ENCODE measurements at regions not wholly inside any gene's neighbourhood (a gene's known extent, or its start where the extent isn't known, plus 50 kb on each side); places are given as distances from the start of the nearest gene placed in this dataset. TPM values are rescaled to one million over a fixed set of nuclear protein-coding genes. Genes with fewer than 3 reads are reported as not detected.

GRCh38 chr2:120685066-120685973 lies 50.3 kb upstream of the GLI2 start:
- Histone ChIP-seq H3K4me1 (no peaks in the 10 kb centered on the region), H3K9me3 (ENCODE audit: low read depth) (no peaks in the 10 kb centered on the region), H2AFZ (replicated peaks) (no peak overlapping the region), H3K36me3 (no peaks in the 10 kb centered on the region), H4K20me1 (ENCODE audit: low read depth) (no peaks in the 10 kb centered on the region), H3K4me2 (no peak overlapping the region), H3K4me3 (no peak overlapping the region), H3K9ac (no peak overlapping the region), H3F3A (ENCODE audit: low read depth) (peaks cover 5% of the 10 kb centered on the region), H3K27ac (no peak overlapping the region), H3K79me2 (ENCODE audit: low read depth) (no peaks in the 10 kb centered on the region), H3K27me3 (peaks cover 20% of the 10 kb centered on the region)
- Mint-ChIP-seq H3K27me3 (ENCODE audit: insufficient read depth, low read depth) (peaks cover 7% of the 10 kb centered on the region), H3K9me3 (no peaks in the 10 kb centered on the region), H3K36me3 (no peaks in the 10 kb centered on the region), H3K27ac (no peak overlapping the region), H3K4me3 (no peak overlapping the region), H3K4me1 (no peaks in the 10 kb centered on the region)
- no peak for TF ChIP-seq EZH2phosphoT487 (IDR thresholded peaks at IDR 0.05)
- no peak for TF ChIP-seq EZH2 (IDR thresholded peaks at IDR 0.05)
- no peak for TF ChIP-seq CTCF (IDR thresholded peaks at IDR 0.05)
- no peak for DNase-seq (ENCODE audit: low spot score)

Small RNAs in the stretch of these regions (small RNA-seq; reads per million reads assigned to genes)
- gene RF00019: not detected
